Neural progenitor cell (in vitro differentiated cells): ENCODE measurements at regions not wholly inside any gene's neighbourhood (a gene's known extent, or its start where the extent isn't known, plus 50 kb on each side); places are given as distances from the start of the nearest gene placed in this dataset.

Experiments used
- DNase-seq: peaks from one replicate; pipeline ENCODE4 v3.0.0-alpha.2; 2016; ENCODE audit warnings: low spot score
- H2AFZ ChIP-seq: fragments of 200-600 bp; sonication (generic); replicated peaks from 2 replicates; pipeline ENCODE4 v1.6.1; 2016; ENCODE audit warnings: antibody characterized with exemption
- H3F3A ChIP-seq: fragments of 200-600 bp; sonication (generic); 2 replicates; pipeline ENCODE4 v1.6.1; 2016; ENCODE audit warnings: antibody characterized with exemption, low read depth
- H3K27ac ChIP-seq: fragments of 200-600 bp; sonication (generic); 2 replicates; pipeline ENCODE4 v1.5.1; 2016; ENCODE audit warnings: mild to moderate bottlenecking
- H3K27me3 ChIP-seq: fragments of 200-600 bp; sonication (generic); 2 replicates; pipeline ENCODE4 v1.6.1; 2016; ENCODE audit warnings: mild to moderate bottlenecking, moderate library complexity
- H3K36me3 ChIP-seq: fragments of 200-600 bp; sonication (generic); 2 replicates; pipeline ENCODE4 v1.5.1; 2016
- H3K4me1 ChIP-seq: fragments of 200-600 bp; sonication (generic); 2 replicates; pipeline ENCODE4 v1.6.1; 2016; ENCODE audit warnings: mixed run types
- H3K4me2 ChIP-seq: fragments of 200-600 bp; sonication (generic); 2 replicates; pipeline ENCODE4 v1.6.1; 2016
- H3K4me3 ChIP-seq: fragments of 200-600 bp; sonication (generic); 2 replicates; pipeline ENCODE4 v1.5.1; 2016
- H3K79me2 ChIP-seq: fragments of 200-600 bp; sonication (generic); 2 replicates; pipeline ENCODE4 v1.6.1; 2016; ENCODE audit warnings: low read depth
- H3K9ac ChIP-seq: fragments of 200-600 bp; sonication (generic); 2 replicates; pipeline ENCODE4 v1.6.1; 2016
- H3K9me3 ChIP-seq: fragments of 200-600 bp; sonication (generic); 2 replicates; pipeline ENCODE4 v1.5.1; 2016; ENCODE audit warnings: low read depth
- H4K20me1 ChIP-seq: fragments of 200-600 bp; sonication (generic); 2 replicates; pipeline ENCODE4 v1.6.1; 2016; ENCODE audit warnings: low read depth
- H3K27ac Mint-ChIP-seq: 3 replicates; pipeline ENCODE4 v1.8.0; 2021; ENCODE audit warnings: mixed read lengths
- H3K27me3 Mint-ChIP-seq: 2 replicates; pipeline ENCODE4 v1.8.0; 2022; ENCODE audit warnings: low read depth, mild to moderate bottlenecking, inconsistent platforms, moderate library complexity, mixed read lengths; ENCODE audit not compliant: insufficient read depth
- H3K36me3 Mint-ChIP-seq: 3 replicates; pipeline ENCODE4 v1.8.0; 2021; ENCODE audit warnings: mixed read lengths
- H3K4me1 Mint-ChIP-seq: 3 replicates; pipeline ENCODE4 v1.8.0; 2021; ENCODE audit warnings: mixed read lengths
- H3K4me3 Mint-ChIP-seq: 3 replicates; pipeline ENCODE4 v1.8.0; 2021; ENCODE audit warnings: mild to moderate bottlenecking, moderate library complexity, mixed read lengths
- H3K9me3 Mint-ChIP-seq: 3 replicates; pipeline ENCODE4 v1.8.0; 2020; ENCODE audit warnings: mixed read lengths
- EZH2 ChIP-seq: fragments of 200-600 bp; sonication (generic); IDR thresholded peaks from 2 replicates; pipeline ENCODE4 v1.6.1; 2017; ENCODE audit warnings: antibody characterized with exemption, mild to moderate bottlenecking, moderate library complexity
- EZH2phosphoT487 ChIP-seq: fragments of 200-600 bp; sonication (generic); IDR thresholded peaks from 2 replicates; pipeline ENCODE4 v1.6.1; 2017; ENCODE audit warnings: antibody characterized with exemption
- TF ChIP-seq, protein P1 (sequence below): fragments of 200-600 bp; sonication (generic); IDR thresholded peaks from 2 replicates; pipeline ENCODE4 v1.5.1; 2017; ENCODE audit warnings: antibody characterized with exemption, mild to moderate bottlenecking

DNA sequence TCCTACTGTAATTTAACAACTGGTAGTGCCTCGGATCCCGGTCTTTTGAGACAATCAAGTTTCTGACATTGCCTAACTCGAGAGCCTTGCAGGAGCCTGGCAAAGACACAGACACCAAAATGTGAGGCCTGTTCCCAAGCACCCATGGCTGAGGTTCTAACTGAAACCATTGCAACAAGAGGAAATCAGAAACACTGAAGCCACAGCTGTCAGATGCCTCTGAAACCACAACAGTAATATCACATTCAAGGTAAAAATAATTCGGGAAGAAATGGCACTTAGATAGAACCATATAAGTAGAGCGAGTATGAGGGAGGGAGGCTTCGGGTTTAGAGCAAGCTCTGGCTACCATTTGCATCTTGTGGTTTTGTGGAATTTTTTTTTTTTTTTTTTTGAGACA, 285.9 kb downstream of the FBXO15 start:
- no peak overlapping the region for H3K4me3 Mint-ChIP-seq

DNA sequence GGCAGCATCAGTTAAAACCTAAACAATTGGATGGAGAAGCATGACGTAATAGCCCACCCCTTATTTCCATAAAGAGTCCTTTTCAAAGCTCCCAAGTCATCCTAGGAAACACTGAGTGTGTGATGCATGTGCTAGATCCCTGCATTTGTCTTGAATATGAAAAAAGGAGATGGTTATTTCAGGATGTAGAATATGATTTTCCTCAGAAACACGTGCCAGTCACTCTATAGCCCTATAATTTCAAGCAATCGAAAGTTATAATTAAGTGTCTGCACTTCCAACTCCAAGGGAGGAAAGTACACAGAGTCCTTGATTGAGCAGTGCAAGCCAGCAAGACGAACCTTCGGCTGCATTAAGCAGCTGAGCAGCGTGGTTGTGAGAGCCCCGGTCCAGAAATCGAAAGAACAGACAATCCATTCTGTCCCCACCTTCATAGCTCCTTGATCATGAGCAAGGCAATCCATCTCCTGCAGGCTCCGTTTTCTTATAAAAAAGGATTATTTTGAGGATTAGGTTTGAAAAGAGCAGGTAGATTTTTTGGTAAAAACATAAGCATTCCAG, 287.7 kb downstream of the FBXO15 start:
- H3K27me3 Mint-ChIP-seq = peaks cover under 1% of the 10 kb centered on the region
- no peak overlapping the region for H3K4me3 Mint-ChIP-seq
- H2AFZ ChIP-seq = no peak overlapping the region
- H3K4me1 ChIP-seq = no peaks in the 10 kb centered on the region
- no peaks in the 10 kb centered on the region for H4K20me1 ChIP-seq
- H3K4me2 ChIP-seq = no peak overlapping the region
- peaks cover 4% of the 10 kb centered on the region for H3K9me3 Mint-ChIP-seq
- no peak overlapping the region for H3K27ac Mint-ChIP-seq
- no peaks in the 10 kb centered on the region for H3K9me3 ChIP-seq
- no peaks in the 10 kb centered on the region for H3K36me3 Mint-ChIP-seq
- no peaks in the 10 kb centered on the region for H3K79me2 ChIP-seq
- no peaks in the 10 kb centered on the region for H3K27me3 ChIP-seq
- H3K4me3 ChIP-seq = no peak overlapping the region
- TF ChIP-seq EZH2phosphoT487 (no peak), EZH2 (no peak)
- TF ChIP-seq, protein P1, sequence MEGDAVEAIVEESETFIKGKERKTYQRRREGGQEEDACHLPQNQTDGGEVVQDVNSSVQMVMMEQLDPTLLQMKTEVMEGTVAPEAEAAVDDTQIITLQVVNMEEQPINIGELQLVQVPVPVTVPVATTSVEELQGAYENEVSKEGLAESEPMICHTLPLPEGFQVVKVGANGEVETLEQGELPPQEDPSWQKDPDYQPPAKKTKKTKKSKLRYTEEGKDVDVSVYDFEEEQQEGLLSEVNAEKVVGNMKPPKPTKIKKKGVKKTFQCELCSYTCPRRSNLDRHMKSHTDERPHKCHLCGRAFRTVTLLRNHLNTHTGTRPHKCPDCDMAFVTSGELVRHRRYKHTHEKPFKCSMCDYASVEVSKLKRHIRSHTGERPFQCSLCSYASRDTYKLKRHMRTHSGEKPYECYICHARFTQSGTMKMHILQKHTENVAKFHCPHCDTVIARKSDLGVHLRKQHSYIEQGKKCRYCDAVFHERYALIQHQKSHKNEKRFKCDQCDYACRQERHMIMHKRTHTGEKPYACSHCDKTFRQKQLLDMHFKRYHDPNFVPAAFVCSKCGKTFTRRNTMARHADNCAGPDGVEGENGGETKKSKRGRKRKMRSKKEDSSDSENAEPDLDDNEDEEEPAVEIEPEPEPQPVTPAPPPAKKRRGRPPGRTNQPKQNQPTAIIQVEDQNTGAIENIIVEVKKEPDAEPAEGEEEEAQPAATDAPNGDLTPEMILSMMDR = no peak
- no peaks in the 10 kb centered on the region for H3K36me3 ChIP-seq
- H3F3A ChIP-seq = no peaks in the 10 kb centered on the region
- H3K4me1 Mint-ChIP-seq = peaks cover 2% of the 10 kb centered on the region
- H3K27ac ChIP-seq = no peak overlapping the region
- no peak overlapping the region for H3K9ac ChIP-seq
- no peak for DNase-seq

More for the DNA sequence above, 285.9 kb downstream of the FBXO15 start:
- H3K27me3 Mint-ChIP-seq = peaks cover 2% of the 10 kb centered on the region
- H3K27ac Mint-ChIP-seq = no peak overlapping the region
- peaks cover 5% of the 10 kb centered on the region for H3K9me3 Mint-ChIP-seq
- H3K4me1 Mint-ChIP-seq = peaks cover 2% of the 10 kb centered on the region
- H3K4me1 ChIP-seq = no peaks in the 10 kb centered on the region
- no peak overlapping the region for H3K9ac ChIP-seq
- H3F3A ChIP-seq = no peaks in the 10 kb centered on the region
- no peaks in the 10 kb centered on the region for H3K27me3 ChIP-seq
- no peak for TF ChIP-seq EZH2phosphoT487
- no peak for TF ChIP-seq EZH2
- TF ChIP-seq, protein P1 = no peak
- no peak overlapping the region for H2AFZ ChIP-seq
- H3K36me3 Mint-ChIP-seq = no peaks in the 10 kb centered on the region
- no peak overlapping the region for H3K4me3 ChIP-seq
- H3K36me3 ChIP-seq = no peaks in the 10 kb centered on the region
- H3K9me3 ChIP-seq = no peaks in the 10 kb centered on the region
- DNase-seq = no peak
- no peak overlapping the region for H3K27ac ChIP-seq
- H4K20me1 ChIP-seq = no peaks in the 10 kb centered on the region
- H3K4me2 ChIP-seq = no peak overlapping the region
- H3K79me2 ChIP-seq = no peaks in the 10 kb centered on the region

DNA sequence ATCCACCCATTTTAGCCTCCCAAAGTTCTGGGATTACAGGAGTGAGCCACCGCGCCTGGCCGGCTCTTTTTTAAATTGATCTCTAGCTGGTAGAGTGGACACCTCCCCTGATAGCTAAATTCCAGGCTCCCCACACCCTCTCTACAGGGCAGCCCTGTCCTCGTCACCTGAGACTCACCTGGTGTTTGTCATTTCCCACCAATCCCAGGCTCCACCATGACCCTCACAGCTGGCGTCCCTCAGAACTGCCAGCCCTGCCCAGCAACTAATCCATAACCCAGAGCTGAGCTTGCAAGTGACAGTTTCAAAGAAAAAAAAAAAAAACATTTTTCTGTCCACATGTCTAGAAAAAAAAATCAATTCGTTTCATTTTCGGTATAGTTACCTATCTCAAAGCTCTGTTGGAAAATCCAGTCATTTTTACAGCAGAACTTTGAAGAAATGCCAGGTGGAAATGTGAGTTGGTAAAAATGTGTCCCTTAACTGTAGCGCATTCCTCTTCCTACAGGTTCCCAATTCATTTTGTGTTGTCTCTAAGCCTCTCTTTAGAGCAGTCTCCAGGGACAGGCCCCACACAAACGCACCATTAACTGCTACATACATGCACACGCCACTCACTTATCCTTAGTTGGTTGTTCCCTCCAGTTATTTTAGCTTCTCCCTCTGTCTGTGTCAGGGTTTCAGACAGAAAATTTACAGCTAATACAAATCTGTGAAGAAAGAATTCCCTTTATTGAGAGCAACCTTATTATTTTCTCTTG, 294.7 kb downstream of the FBXO15 start:
- Mint-ChIP-seq H3K4me3 (no peak overlapping the region), H3K36me3 (no peaks in the 10 kb centered on the region), H3K9me3 (no peaks in the 10 kb centered on the region), H3K27ac (no peak overlapping the region), H3K4me1 (peaks cover 6% of the 10 kb centered on the region), H3K27me3 (no peaks in the 10 kb centered on the region)
- H3K27me3 ChIP-seq = no peaks in the 10 kb centered on the region
- H3K9ac ChIP-seq = no peak overlapping the region
- H3K9me3 ChIP-seq = no peaks in the 10 kb centered on the region
- H3K4me1 ChIP-seq = peaks cover 4% of the 10 kb centered on the region
- H3K79me2 ChIP-seq = no peaks in the 10 kb centered on the region
- H3K27ac ChIP-seq = no peak overlapping the region
- H3K4me3 ChIP-seq = no peak overlapping the region
- H4K20me1 ChIP-seq = no peaks in the 10 kb centered on the region
- DNase-seq = no peak
- TF ChIP-seq, protein P1 = no peak
- TF ChIP-seq EZH2 (no peak), EZH2phosphoT487 (no peak)
- no peak overlapping the region for H3K4me2 ChIP-seq
- no peaks in the 10 kb centered on the region for H3F3A ChIP-seq
- H2AFZ ChIP-seq = no peak overlapping the region
- H3K36me3 ChIP-seq = no peaks in the 10 kb centered on the region
